ENCODE measurements at regions not wholly inside any gene's neighbourhood (a gene's known extent, or its start where the extent isn't known, plus 50 kb on each side); places are given as distances from the start of the nearest gene placed in this dataset.

DNA sequence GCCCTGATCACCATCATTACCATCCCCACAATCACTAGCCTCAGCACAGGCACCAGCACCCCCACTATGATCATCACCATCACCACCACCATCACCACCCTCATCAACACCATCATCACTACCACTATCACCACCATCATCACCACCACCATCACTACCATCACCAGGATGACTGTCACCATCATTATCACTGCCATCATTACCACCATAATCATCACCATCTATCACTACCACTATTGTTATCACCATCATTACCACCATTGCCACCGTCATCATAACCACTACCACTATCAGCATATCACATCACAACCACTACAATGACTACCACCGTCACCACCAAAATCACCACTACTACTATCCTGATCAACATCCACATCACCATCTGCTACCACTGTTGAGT is 57.3 kb upstream of the CASZ1 start (continued):
- TF ChIP-seq ZBTB33 (IDR thresholded peaks at IDR 0.05), result no peak
- no peak for TF ChIP-seq RXRA (IDR thresholded peaks at IDR 0.05)
- no peak for TF ChIP-seq YY1 (IDR thresholded peaks at IDR 0.05)
- TF ChIP-seq, protein P1, sequence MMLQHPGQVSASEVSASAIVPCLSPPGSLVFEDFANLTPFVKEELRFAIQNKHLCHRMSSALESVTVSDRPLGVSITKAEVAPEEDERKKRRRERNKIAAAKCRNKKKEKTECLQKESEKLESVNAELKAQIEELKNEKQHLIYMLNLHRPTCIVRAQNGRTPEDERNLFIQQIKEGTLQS (IDR thresholded peaks at IDR 0.05), result no peak
- no peak for TF ChIP-seq TAF1 (conservative IDR thresholded peaks at IDR 0.05)
- TF ChIP-seq HNF4A (conservative IDR thresholded peaks at IDR 0.05), result no peak
- no peak for TF ChIP-seq SP1 (IDR thresholded peaks at IDR 0.05)
- no peak for TF ChIP-seq EGR1 (IDR thresholded peaks at IDR 0.05; ENCODE audit: low read depth in 2 of 2)

DNA sequence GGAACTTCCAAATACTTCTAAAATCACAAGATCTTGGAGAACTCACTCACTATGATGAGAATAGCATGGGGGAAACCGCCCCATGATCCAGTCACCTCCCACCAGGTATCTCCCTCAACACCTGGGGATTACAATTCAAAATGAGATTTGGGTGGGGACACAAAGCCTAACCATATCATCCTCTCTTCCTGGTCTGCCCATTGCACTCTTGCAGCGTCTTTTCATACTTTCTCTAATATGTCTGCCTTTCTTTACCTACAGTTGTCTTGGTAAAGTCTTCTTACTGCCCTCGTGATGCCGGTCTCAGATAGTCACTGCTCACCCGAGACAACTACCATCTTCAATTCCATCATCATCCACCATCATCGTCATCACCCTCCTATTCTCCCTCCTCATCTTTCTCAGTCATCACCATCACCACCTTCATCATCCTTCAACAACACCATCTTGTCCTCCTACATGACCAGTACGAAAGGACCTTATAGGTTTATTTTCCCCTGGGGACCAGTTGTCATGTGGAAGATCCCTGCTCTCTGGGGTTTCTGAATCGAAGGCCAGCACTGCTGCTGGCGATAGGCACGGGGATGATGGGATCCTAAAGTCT is 58.5 kb upstream of the CASZ1 start:
- TF ChIP-seq, protein P1 (IDR thresholded peaks at IDR 0.05), result no peak
- TF ChIP-seq RAD21 (IDR thresholded peaks at IDR 0.05) (no peak), JUND (IDR thresholded peaks at IDR 0.05) (no peak), RXRA (IDR thresholded peaks at IDR 0.05) (no peak), GABPA (IDR thresholded peaks at IDR 0.05 in 1 of 2, conservative IDR thresholded peaks at IDR 0.05 in 1 of 2) (no peak), MAX (IDR thresholded peaks at IDR 0.05) (no peak), ZBTB33 (IDR thresholded peaks at IDR 0.05) (no peak), FOXA2 (IDR thresholded peaks at IDR 0.05) (no peak), HNF4A (conservative IDR thresholded peaks at IDR 0.05) (no peak), HNF4G (IDR thresholded peaks at IDR 0.05) (no peak), YY1 (IDR thresholded peaks at IDR 0.05) (no peak), EGR1 (IDR thresholded peaks at IDR 0.05; ENCODE audit: low read depth in 2 of 2) (no peak), FOXA1 (IDR thresholded peaks at IDR 0.05) (no peak), SP1 (IDR thresholded peaks at IDR 0.05) (no peak), TAF1 (conservative IDR thresholded peaks at IDR 0.05) (no peak), NR2F2 (IDR thresholded peaks at IDR 0.05) (no peak)
- TF ChIP-seq, protein P2, sequence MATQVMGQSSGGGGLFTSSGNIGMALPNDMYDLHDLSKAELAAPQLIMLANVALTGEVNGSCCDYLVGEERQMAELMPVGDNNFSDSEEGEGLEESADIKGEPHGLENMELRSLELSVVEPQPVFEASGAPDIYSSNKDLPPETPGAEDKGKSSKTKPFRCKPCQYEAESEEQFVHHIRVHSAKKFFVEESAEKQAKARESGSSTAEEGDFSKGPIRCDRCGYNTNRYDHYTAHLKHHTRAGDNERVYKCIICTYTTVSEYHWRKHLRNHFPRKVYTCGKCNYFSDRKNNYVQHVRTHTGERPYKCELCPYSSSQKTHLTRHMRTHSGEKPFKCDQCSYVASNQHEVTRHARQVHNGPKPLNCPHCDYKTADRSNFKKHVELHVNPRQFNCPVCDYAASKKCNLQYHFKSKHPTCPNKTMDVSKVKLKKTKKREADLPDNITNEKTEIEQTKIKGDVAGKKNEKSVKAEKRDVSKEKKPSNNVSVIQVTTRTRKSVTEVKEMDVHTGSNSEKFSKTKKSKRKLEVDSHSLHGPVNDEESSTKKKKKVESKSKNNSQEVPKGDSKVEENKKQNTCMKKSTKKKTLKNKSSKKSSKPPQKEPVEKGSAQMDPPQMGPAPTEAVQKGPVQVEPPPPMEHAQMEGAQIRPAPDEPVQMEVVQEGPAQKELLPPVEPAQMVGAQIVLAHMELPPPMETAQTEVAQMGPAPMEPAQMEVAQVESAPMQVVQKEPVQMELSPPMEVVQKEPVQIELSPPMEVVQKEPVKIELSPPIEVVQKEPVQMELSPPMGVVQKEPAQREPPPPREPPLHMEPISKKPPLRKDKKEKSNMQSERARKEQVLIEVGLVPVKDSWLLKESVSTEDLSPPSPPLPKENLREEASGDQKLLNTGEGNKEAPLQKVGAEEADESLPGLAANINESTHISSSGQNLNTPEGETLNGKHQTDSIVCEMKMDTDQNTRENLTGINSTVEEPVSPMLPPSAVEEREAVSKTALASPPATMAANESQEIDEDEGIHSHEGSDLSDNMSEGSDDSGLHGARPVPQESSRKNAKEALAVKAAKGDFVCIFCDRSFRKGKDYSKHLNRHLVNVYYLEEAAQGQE (IDR thresholded peaks at IDR 0.05), result no peak
- TF ChIP-seq, protein P3, sequence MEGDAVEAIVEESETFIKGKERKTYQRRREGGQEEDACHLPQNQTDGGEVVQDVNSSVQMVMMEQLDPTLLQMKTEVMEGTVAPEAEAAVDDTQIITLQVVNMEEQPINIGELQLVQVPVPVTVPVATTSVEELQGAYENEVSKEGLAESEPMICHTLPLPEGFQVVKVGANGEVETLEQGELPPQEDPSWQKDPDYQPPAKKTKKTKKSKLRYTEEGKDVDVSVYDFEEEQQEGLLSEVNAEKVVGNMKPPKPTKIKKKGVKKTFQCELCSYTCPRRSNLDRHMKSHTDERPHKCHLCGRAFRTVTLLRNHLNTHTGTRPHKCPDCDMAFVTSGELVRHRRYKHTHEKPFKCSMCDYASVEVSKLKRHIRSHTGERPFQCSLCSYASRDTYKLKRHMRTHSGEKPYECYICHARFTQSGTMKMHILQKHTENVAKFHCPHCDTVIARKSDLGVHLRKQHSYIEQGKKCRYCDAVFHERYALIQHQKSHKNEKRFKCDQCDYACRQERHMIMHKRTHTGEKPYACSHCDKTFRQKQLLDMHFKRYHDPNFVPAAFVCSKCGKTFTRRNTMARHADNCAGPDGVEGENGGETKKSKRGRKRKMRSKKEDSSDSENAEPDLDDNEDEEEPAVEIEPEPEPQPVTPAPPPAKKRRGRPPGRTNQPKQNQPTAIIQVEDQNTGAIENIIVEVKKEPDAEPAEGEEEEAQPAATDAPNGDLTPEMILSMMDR (IDR thresholded peaks at IDR 0.05; ENCODE audit: low read depth, low read length, missing input control), result no peak
- no peaks in the 10 kb centered on the region for H3K4me1 ChIP-seq (ENCODE audit: control insufficient read depth in 4 of 4, insufficient read depth in 4 of 4, low read length in 3 of 4)
- 94% methylated on average over 10 of the region's 10 CpGs for whole genome bisulfite sequencing
- no peaks in the 10 kb centered on the region for H3K36me3 ChIP-seq (ENCODE audit: control insufficient read depth in 4 of 4, insufficient read depth in 3 of 4, low read depth in 1 of 4, low read length in 3 of 4)
- no peak overlapping the region for H3K27ac ChIP-seq (ENCODE audit: low read depth in 1 of 2, low read length in 2 of 2)
- no peak for DNase-seq (ENCODE audit: low spot score)
- no peak overlapping the region for H3K4me3 ChIP-seq (ENCODE audit: low read depth in 1 of 3, low read length in 3 of 3)
- H3K9me3 ChIP-seq (ENCODE audit: control insufficient read depth in 4 of 4, low read length in 3 of 4), result no peaks in the 10 kb centered on the region
- H3K9ac ChIP-seq (ENCODE audit: low read depth in 1 of 2, low read length in 2 of 2), result no peak overlapping the region
- H3K27me3 ChIP-seq (ENCODE audit: control insufficient read depth in 4 of 4, insufficient read depth in 4 of 4, low read length in 3 of 4), result no peaks in the 10 kb centered on the region
